SK-N-SH treated with all-trans-retinoic acid at 6 μM for 48 hours (cell line): ENCODE measurements at regions not wholly inside any gene's neighbourhood (a gene's known extent, or its start where the extent isn't known, plus 50 kb on each side); places are given as distances from the start of the nearest gene placed in this dataset.

Experiments
- BACH2 ChIP-seq: fragments of 250-450 bp; sonication (Bioruptor Pico); IDR thresholded peaks from 2 replicates; pipeline ENCODE4 v1.9.0; 2021; ENCODE audit warnings: mild to moderate bottlenecking, borderline replicate concordance
- CREB5 ChIP-seq: fragments of 250-450 bp; sonication (Bioruptor Pico); IDR thresholded peaks from 2 replicates; pipeline ENCODE4 v1.5.1; 2020; ENCODE audit warnings: low read depth, mild to moderate bottlenecking, moderate library complexity
- CSDC2 ChIP-seq: fragments of 250-450 bp; sonication (Bioruptor Pico); IDR thresholded peaks from 2 replicates; pipeline ENCODE4 v1.5.0; 2020; ENCODE audit warnings: mild to moderate bottlenecking, moderate library complexity
- PPARA ChIP-seq: fragments of 250-450 bp; sonication (Bioruptor Pico); IDR thresholded peaks from 2 replicates; pipeline ENCODE4 v1.5.0; 2020; ENCODE audit warnings: mild to moderate bottlenecking, borderline replicate concordance
- ZC3H10 ChIP-seq: fragments of 250-450 bp; sonication (Bioruptor Pico); IDR thresholded peaks from 2 replicates; pipeline ENCODE4 v1.5.1; 2021; ENCODE audit warnings: mild to moderate bottlenecking, moderate library complexity
- ZFP3 ChIP-seq: fragments of 250-450 bp; sonication (Bioruptor Pico); IDR thresholded peaks from 2 replicates; pipeline ENCODE4 v1.5.0; 2020; ENCODE audit warnings: mild to moderate bottlenecking, moderate library complexity
- ZFP30 ChIP-seq: fragments of 450-650 bp; formaldehyde crosslinking; IDR thresholded peaks from 2 replicates; pipeline ENCODE4 v1.5.0; 2022; ENCODE audit warnings: mild to moderate bottlenecking, moderate library complexity
- TF ChIP-seq, protein P1 (sequence below): fragments of 250-450 bp; sonication (Bioruptor Pico); IDR thresholded peaks from 2 replicates; pipeline ENCODE4 v1.8.0; 2021; ENCODE audit warnings: low read depth, mild to moderate bottlenecking, moderate library complexity, borderline replicate concordance

GRCh38 chr7:67821116-67821515 is 824.5 kb downstream of the TYW1 start:
- no peak for TF ChIP-seq PPARA (CRISPR knock-in tag)
- TF ChIP-seq CREB5 (CRISPR knock-in tag), result no peak
- no peak for TF ChIP-seq ZC3H10 (CRISPR knock-in tag)
- TF ChIP-seq BACH2 (CRISPR knock-in tag), result no peak
- no peak for TF ChIP-seq ZFP30 (CRISPR knock-in tag)
- TF ChIP-seq CSDC2 (CRISPR knock-in tag), result no peak
- TF ChIP-seq ZFP3, result no peak
- TF ChIP-seq, protein P1, sequence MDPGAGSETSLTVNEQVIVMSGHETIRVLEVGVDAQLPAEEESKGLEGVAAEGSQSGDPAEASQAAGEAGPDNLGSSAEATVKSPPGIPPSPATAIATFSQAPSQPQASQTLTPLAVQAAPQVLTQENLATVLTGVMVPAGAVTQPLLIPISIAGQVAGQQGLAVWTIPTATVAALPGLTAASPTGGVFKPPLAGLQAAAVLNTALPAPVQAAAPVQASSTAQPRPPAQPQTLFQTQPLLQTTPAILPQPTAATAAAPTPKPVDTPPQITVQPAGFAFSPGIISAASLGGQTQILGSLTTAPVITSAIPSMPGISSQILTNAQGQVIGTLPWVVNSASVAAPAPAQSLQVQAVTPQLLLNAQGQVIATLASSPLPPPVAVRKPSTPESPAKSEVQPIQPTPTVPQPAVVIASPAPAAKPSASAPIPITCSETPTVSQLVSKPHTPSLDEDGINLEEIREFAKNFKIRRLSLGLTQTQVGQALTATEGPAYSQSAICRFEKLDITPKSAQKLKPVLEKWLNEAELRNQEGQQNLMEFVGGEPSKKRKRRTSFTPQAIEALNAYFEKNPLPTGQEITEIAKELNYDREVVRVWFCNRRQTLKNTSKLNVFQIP (CRISPR knock-in tag), result no peak
